ENCODE measurements at regions not wholly inside any gene's neighbourhood (a gene's known extent, or its start where the extent isn't known, plus 50 kb on each side); places are given as distances from the start of the nearest gene placed in this dataset.

DNA sequence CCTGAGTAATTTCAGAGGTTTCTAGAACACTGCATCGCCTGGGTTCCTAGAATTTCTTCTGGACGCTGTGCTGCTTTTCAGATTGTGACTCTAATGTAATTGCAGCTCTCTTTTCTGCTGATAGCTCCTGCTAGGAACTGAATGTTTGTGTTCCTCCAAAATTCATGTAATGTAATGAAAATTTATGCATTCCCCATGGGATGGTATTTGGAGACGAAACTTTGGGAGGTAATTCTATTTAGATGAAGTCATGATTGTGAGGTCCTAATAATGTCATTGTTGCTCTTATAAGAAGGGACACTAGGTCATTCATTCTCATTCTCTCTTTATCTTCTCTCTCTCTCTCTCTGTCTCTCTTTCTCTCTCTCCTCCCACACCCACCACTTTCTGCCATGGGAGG lies 223.9 kb upstream of the DOK6 start:
- Histone ChIP-seq H3K9me3 (no peaks in the 10 kb centered on the region), H3K27ac (no peak overlapping the region), H3K27me3 (no peaks in the 10 kb centered on the region), H3K4me3 (no peak overlapping the region), H3K36me3 (no peaks in the 10 kb centered on the region), H3K4me1 (no peaks in the 10 kb centered on the region)
- WGBS, 2 donors = 85 to 95% methylated on average over 3 of the region's 3 CpGs
- ATAC-seq (ENCODE audit: low FRiP score in 2 of 2) (no peak), DNase-seq (no peak)
- no peak for TF ChIP-seq EP300 (IDR thresholded peaks at IDR 0.05)
- no peak for TF ChIP-seq POLR2AphosphoS5 (IDR thresholded peaks at IDR 0.05)
- TF ChIP-seq POLR2A (IDR thresholded peaks at IDR 0.05) = no peak
- TF ChIP-seq, protein P1, sequence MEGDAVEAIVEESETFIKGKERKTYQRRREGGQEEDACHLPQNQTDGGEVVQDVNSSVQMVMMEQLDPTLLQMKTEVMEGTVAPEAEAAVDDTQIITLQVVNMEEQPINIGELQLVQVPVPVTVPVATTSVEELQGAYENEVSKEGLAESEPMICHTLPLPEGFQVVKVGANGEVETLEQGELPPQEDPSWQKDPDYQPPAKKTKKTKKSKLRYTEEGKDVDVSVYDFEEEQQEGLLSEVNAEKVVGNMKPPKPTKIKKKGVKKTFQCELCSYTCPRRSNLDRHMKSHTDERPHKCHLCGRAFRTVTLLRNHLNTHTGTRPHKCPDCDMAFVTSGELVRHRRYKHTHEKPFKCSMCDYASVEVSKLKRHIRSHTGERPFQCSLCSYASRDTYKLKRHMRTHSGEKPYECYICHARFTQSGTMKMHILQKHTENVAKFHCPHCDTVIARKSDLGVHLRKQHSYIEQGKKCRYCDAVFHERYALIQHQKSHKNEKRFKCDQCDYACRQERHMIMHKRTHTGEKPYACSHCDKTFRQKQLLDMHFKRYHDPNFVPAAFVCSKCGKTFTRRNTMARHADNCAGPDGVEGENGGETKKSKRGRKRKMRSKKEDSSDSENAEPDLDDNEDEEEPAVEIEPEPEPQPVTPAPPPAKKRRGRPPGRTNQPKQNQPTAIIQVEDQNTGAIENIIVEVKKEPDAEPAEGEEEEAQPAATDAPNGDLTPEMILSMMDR (IDR thresholded peaks at IDR 0.05) = no peak

DNA sequence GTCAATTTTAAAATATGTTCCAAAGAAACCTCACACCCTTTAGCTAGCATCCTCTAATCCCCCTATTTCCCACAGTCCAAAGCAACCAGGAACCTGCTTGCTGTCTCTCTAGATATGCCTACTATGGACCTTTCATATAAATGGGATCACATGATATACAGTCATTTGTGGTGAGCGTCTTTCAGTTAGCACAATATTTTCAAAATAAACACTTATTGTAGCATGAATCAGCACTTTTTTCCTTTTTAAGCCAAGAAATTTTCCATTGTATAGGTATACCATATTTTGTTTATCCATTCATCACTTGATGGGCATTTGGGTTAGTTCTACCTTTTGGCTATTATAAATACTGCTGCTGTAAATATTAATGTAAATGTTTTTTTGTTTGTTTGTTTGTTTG lies 223.0 kb upstream of the DOK6 start:
- WGBS, 2 donors = 81 to 83% methylated on average over 1 of the region's 1 CpG
- H3K4me1 ChIP-seq = no peaks in the 10 kb centered on the region
- H3K36me3 ChIP-seq = no peaks in the 10 kb centered on the region
- no peaks in the 10 kb centered on the region for H3K9me3 ChIP-seq
- H3K27ac ChIP-seq = no peak overlapping the region
- DNase-seq (no peak), ATAC-seq (ENCODE audit: low FRiP score in 2 of 2) (no peak)
- H3K27me3 ChIP-seq = no peaks in the 10 kb centered on the region
- no peak overlapping the region for H3K4me3 ChIP-seq
- TF ChIP-seq, protein P1 (IDR thresholded peaks at IDR 0.05) = no peak
- TF ChIP-seq POLR2A (IDR thresholded peaks at IDR 0.05) = no peak
- no peak for TF ChIP-seq POLR2AphosphoS5 (IDR thresholded peaks at IDR 0.05)
- no peak for TF ChIP-seq EP300 (IDR thresholded peaks at IDR 0.05)

DNA sequence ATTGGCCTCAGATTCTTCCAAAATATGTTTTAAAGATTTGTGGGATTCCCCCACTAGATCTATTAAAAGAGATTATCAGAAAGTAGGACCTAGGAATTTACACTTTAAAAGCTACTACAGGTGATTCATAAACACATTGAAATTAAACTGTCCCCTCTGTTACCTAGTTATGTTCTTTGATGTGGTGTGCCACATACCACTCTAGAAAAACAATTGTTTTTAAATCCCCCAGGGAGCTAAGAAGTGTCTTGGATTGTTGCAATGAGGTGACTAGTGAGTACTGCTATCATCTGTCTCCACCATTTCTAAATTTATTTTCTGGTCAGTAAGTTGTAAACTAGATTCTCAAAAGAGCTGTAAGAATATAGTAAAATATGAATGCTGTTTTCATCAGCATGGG lies 214.5 kb upstream of the DOK6 start:
- H3K36me3 ChIP-seq = no peaks in the 10 kb centered on the region
- H3K27ac ChIP-seq = no peak overlapping the region
- H3K4me3 ChIP-seq = no peak overlapping the region
- H3K27me3 ChIP-seq = no peaks in the 10 kb centered on the region
- DNase-seq = no peak
- no peak for ATAC-seq (ENCODE audit: low FRiP score in 2 of 2)
- H3K4me1 ChIP-seq = no peaks in the 10 kb centered on the region
- TF ChIP-seq EP300 (IDR thresholded peaks at IDR 0.05) = no peak
- TF ChIP-seq POLR2A (IDR thresholded peaks at IDR 0.05) = no peak
- no peak for TF ChIP-seq POLR2AphosphoS5 (IDR thresholded peaks at IDR 0.05)
- TF ChIP-seq, protein P1 (IDR thresholded peaks at IDR 0.05) = no peak
- no peaks in the 10 kb centered on the region for H3K9me3 ChIP-seq

DNA sequence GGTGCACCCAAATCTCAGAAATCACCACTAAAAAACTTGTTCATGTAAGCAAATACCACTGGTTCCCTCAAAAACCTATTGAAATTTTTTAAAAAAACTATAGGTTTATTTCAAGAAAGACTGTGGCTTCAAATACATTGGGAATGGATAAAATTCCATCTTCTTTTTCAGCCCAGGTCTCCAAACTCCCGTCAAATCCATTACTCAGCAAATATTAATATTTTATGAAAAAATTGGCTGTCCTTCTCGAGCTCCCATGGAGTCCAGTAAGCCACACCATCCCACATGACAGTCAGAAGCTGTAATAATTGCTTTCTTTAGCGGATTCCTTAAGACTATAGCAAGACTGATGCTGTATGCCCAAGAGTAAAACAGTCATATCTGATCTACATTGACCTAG lies 204.4 kb upstream of the DOK6 start:
- 78 to 79% methylated on average over 3 of the region's 3 CpGs for WGBS, 2 donors
- TF ChIP-seq POLR2A (IDR thresholded peaks at IDR 0.05) = no peak
- TF ChIP-seq, protein P1 (IDR thresholded peaks at IDR 0.05) = no peak
- no peaks in the 10 kb centered on the region for H3K9me3 ChIP-seq
- no peaks in the 10 kb centered on the region for H3K27me3 ChIP-seq
- H3K27ac ChIP-seq = no peak overlapping the region
- ATAC-seq (ENCODE audit: low FRiP score in 2 of 2) (no peak), DNase-seq (no peak)
- H3K4me1 ChIP-seq = no peaks in the 10 kb centered on the region
- H3K4me3 ChIP-seq = no peak overlapping the region
- H3K36me3 ChIP-seq = no peaks in the 10 kb centered on the region

DNA sequence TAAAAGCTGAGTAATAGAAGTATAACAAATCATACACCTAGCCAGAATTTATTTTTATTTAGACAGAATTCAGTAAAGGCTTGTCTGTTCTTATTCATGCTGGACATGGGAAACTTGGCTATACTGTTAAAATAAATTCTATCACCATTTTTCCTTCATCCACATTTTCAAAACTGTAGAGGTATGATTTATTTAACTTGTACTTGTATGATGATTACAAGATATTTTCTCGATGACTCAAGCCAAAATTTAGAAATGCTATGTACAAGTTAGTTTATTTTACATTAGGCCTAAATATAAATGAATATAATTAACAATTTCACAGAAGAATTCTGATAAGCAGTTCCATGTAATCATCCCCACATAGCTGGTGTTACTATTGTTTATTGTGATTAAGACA lies 194.8 kb upstream of the DOK6 start:
- 55 to 60% methylated on average over 1 of the region's 1 CpG for WGBS, 2 donors
- no peak overlapping the region for H3K27ac ChIP-seq
- DNase-seq = no peak
- ATAC-seq (ENCODE audit: low FRiP score in 2 of 2) = no peak
- TF ChIP-seq EP300 (IDR thresholded peaks at IDR 0.05) = no peak
- TF ChIP-seq POLR2AphosphoS5 (IDR thresholded peaks at IDR 0.05) = no peak
- TF ChIP-seq POLR2A (IDR thresholded peaks at IDR 0.05) = no peak
- TF ChIP-seq, protein P1 (IDR thresholded peaks at IDR 0.05) = no peak
- no peaks in the 10 kb centered on the region for H3K27me3 ChIP-seq
- H3K9me3 ChIP-seq = no peaks in the 10 kb centered on the region
- H3K4me1 ChIP-seq = no peaks in the 10 kb centered on the region
- H3K4me3 ChIP-seq = no peak overlapping the region
- H3K36me3 ChIP-seq = no peaks in the 10 kb centered on the region

All from upper lobe of left lung (tissue), 6 donors.